ENCODE measurements at regions not wholly inside any gene's neighbourhood (a gene's known extent, or its start where the extent isn't known, plus 50 kb on each side); places are given as distances from the start of the nearest gene placed in this dataset.
A peak's percentile ranks its signal among the peaks of the same experiment; 100 is the strongest.

DNA sequence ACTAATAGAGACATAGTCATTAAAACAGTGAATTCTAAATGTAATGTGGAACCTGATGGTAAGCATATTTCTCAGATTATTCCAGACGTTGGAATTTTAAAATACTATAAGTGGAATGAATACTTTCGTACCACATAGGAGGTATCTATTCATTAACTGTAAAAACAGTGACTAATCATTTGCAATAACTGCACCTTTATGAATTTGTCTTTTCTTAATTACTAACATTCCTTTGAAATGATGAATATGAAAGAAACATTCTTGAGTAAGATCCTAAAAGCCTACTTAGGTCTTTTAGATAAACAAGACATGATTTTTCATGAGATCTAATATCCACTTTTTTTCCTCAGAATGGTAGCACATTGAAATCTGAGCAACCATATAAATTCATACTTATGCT, 549.0 kb upstream of the LRRN3 start:
- TF ChIP-seq ZNF8 (CRISPR knock-in tag; IDR thresholded peaks at IDR 0.05) (no peak), ZFP3 (CRISPR knock-in tag; IDR thresholded peaks at IDR 0.05) (no peak), ZFP30 (CRISPR knock-in tag; IDR thresholded peaks at IDR 0.05) (no peak), GLIS3 (CRISPR knock-in tag; IDR thresholded peaks at IDR 0.05) (0 out of 2 replicates have a peak, but pooled peaks have one; percentile 43), TOX (CRISPR knock-in tag; IDR thresholded peaks at IDR 0.05; ENCODE audit: borderline replicate concordance) (no peak), BACH2 (CRISPR knock-in tag; IDR thresholded peaks at IDR 0.05; ENCODE audit: borderline replicate concordance) (no peak)
- TF ChIP-seq, protein P1, sequence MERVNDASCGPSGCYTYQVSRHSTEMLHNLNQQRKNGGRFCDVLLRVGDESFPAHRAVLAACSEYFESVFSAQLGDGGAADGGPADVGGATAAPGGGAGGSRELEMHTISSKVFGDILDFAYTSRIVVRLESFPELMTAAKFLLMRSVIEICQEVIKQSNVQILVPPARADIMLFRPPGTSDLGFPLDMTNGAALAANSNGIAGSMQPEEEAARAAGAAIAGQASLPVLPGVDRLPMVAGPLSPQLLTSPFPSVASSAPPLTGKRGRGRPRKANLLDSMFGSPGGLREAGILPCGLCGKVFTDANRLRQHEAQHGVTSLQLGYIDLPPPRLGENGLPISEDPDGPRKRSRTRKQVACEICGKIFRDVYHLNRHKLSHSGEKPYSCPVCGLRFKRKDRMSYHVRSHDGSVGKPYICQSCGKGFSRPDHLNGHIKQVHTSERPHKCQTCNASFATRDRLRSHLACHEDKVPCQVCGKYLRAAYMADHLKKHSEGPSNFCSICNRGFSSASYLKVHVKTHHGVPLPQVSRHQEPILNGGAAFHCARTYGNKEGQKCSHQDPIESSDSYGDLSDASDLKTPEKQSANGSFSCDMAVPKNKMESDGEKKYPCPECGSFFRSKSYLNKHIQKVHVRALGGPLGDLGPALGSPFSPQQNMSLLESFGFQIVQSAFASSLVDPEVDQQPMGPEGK (CRISPR knock-in tag; IDR thresholded peaks at IDR 0.05; ENCODE audit: borderline replicate concordance): no peak; the same call in 1 of the 2 replicates
- TF ChIP-seq, protein P2, sequence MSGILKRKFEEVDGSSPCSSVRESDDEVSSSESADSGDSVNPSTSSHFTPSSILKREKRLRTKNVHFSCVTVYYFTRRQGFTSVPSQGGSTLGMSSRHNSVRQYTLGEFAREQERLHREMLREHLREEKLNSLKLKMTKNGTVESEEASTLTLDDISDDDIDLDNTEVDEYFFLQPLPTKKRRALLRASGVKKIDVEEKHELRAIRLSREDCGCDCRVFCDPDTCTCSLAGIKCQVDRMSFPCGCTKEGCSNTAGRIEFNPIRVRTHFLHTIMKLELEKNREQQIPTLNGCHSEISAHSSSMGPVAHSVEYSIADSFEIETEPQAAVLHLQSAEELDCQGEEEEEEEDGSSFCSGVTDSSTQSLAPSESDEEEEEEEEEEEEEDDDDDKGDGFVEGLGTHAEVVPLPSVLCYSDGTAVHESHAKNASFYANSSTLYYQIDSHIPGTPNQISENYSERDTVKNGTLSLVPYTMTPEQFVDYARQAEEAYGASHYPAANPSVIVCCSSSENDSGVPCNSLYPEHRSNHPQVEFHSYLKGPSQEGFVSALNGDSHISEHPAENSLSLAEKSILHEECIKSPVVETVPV (CRISPR knock-in tag; IDR thresholded peaks at IDR 0.05): no peak
- TF ChIP-seq, protein P3, sequence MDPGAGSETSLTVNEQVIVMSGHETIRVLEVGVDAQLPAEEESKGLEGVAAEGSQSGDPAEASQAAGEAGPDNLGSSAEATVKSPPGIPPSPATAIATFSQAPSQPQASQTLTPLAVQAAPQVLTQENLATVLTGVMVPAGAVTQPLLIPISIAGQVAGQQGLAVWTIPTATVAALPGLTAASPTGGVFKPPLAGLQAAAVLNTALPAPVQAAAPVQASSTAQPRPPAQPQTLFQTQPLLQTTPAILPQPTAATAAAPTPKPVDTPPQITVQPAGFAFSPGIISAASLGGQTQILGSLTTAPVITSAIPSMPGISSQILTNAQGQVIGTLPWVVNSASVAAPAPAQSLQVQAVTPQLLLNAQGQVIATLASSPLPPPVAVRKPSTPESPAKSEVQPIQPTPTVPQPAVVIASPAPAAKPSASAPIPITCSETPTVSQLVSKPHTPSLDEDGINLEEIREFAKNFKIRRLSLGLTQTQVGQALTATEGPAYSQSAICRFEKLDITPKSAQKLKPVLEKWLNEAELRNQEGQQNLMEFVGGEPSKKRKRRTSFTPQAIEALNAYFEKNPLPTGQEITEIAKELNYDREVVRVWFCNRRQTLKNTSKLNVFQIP (CRISPR knock-in tag; IDR thresholded peaks at IDR 0.05; ENCODE audit: borderline replicate concordance, low read depth): no peak

Data from SK-N-SH treated with all-trans-retinoic acid at 6 μM for 48 hours (cell line).